T-helper 1 cell treated with Interleukin-12 subunit alpha and Interleukin-12 subunit beta and Interleukin-4 antibody, amounts not matched to agents 30 μg/mL and 1 μg/mL, for 36 hours (primary cell): ENCODE measurements at regions not wholly inside any gene's neighbourhood (a gene's known extent, or its start where the extent isn't known, plus 50 kb on each side); places are given as distances from the start of the nearest gene placed in this dataset.
"Not testable (repeated sequence)": the region's sequence is repeated elsewhere in the genome, so short reads cannot be mapped to it uniquely, and the experiment has no call there.

Experiments
- H3K27ac Mint-ChIP-seq: one replicate; pipeline ENCODE4 v1.8.0; 2021; ENCODE audit warnings: mild to moderate bottlenecking, mixed read lengths
- H3K27me3 Mint-ChIP-seq: one replicate; pipeline ENCODE4 v1.8.0; 2021; ENCODE audit warnings: low read depth, mixed read lengths
- H3K36me3 Mint-ChIP-seq: one replicate; pipeline ENCODE4 v1.8.0; 2021; ENCODE audit warnings: low read depth, mixed read lengths
- H3K4me1 Mint-ChIP-seq: one replicate; pipeline ENCODE4 v1.8.0; 2021; ENCODE audit warnings: low read depth, mixed read lengths
- H3K4me3 Mint-ChIP-seq: one replicate; pipeline ENCODE4 v1.8.0; 2021; ENCODE audit warnings: mild to moderate bottlenecking, moderate library complexity, mixed read lengths
- H3K9me3 Mint-ChIP-seq: one replicate; pipeline ENCODE4 v1.8.0; 2021; ENCODE audit warnings: mixed read lengths

DNA sequence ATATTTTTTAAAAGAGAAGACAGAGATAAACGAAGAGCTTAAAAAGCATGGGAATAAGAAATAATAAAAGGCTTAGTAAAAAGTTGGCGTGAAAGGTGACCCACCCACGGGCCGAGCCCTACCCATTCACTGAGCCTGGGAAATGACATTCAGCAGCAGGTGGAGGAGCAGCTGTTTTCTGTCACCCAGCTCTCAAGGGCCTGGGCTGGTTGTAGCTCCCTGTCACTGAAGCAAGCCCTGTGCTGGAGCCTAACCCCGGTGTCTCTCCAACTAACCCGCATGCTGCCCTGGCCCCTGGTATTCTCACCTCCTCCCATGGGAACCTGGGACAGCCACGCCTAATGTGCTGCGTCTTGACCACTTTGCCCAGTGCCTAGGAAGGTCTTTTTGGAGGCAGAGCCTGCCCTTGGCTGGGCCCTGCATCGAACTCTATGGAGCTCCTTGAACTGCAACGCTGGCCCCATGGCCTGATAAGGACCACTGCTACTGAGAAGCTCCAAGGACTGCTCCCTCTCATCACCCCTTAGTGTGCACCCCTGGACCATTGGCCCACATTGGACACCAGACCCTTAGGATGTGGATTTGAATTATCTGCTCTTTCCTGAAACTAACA lies 68.8 kb upstream of the IYD start:
- peaks cover 2% of the 10 kb centered on the region for H3K4me1 Mint-ChIP-seq
- peaks cover 9% of the 10 kb centered on the region for H3K27me3 Mint-ChIP-seq
- no peak overlapping the region for H3K27ac Mint-ChIP-seq
- no peak overlapping the region for H3K4me3 Mint-ChIP-seq
- no peaks in the 10 kb centered on the region for H3K36me3 Mint-ChIP-seq
- H3K9me3 Mint-ChIP-seq: peaks cover 8% of the 10 kb centered on the region

DNA sequence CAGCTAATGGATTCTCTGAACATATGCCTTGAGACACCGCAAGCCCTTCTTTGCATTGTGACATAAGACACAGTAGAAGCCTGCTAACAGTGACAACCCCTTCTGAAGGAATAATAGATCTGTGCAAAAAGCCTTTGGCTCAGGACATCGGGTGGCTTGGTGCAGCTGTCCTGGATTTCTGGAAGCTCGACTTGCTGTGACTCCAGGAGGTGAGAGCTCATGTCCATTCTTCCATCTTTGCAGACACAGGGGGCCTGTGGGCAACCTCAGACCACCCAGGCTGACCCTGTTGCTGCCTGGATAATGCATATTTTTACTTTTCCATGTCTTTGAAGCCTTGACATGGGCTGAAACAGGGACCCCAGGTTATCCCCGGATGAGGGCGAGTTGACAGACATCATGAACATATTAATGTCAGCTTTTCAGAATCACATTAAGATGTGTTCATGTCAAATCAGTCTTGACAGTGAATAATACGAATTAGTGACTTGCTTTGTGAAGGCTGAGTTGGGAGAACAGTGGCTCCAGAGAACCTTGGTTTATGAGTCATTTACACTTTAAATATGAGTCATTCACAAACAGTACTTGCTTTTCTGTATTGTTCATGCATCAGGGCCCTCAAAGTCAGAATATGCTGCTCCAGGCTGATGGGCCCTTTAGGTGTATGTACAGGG lies 66.8 kb upstream of the IYD start:
- Mint-ChIP-seq H3K36me3 (no peaks in the 10 kb centered on the region), H3K9me3 (peaks cover 8% of the 10 kb centered on the region), H3K27ac (no peak overlapping the region), H3K27me3 (peaks cover 17% of the 10 kb centered on the region), H3K4me1 (peaks cover 2% of the 10 kb centered on the region), H3K4me3 (no peak overlapping the region)

DNA sequence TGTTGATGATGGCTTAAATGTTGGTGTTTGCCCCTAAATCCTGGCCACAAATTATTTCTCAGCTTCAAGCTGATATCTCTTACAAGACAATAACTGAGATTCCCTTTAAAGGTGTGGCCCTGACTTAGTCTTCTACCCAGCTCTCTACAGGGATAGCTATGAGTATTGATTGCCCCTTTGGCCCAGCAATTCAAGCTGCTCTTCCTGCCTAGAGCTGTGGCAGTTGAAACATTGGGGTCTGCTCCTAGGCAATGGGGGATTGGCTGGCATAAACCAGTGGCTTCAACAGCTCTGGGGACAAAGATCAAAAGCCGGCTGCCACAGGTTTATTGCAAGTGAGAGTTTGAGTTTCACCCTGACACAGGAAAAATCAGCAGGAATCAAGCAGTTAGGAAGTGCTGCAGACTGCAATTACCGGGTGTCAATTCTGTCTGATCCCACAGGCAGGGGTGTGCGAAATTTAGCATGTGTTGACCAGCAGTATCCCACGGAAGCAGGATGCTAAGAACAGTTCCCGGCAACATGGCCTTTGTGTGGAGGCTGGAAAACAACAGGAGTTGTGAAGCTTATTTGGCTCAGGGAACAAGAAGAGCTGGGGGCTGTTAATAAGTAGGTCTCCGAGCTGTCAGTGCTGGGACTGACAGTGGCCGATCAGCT lies 66.2 kb upstream of the IYD start:
- no peak overlapping the region for H3K27ac Mint-ChIP-seq

DNA sequence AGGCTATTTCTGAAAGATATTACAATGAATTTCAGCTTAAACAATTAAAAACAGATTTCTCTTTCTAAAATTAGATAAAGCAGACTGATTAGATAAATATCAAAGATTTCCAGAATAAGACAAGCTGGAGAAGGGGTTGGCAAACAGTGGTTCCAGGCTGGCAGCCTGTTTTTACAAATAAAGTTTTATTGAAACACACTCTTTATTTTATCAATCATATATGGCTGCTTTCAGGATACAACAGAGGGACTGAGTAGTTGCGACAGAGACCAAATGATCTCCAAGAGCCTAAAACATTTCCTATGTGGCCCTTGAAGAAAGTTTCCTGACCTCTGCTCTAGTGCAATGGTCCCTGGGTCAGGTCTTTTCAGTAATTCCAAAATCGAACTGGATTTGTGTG lies 65.6 kb upstream of the IYD start:
- H3K27ac Mint-ChIP-seq: no peak overlapping the region
- peaks cover 14% of the 10 kb centered on the region for H3K27me3 Mint-ChIP-seq
- H3K36me3 Mint-ChIP-seq: no peaks in the 10 kb centered on the region
- no peaks in the 10 kb centered on the region for H3K9me3 Mint-ChIP-seq
- no peak overlapping the region for H3K4me3 Mint-ChIP-seq
- peaks cover 2% of the 10 kb centered on the region for H3K4me1 Mint-ChIP-seq

More for the DNA sequence above, 66.2 kb upstream of the IYD start:
- Mint-ChIP-seq H3K27me3 (peaks cover 18% of the 10 kb centered on the region), H3K4me1 (peaks cover 2% of the 10 kb centered on the region), H3K9me3 (peaks cover 6% of the 10 kb centered on the region), H3K4me3 (no peak overlapping the region), H3K36me3 (no peaks in the 10 kb centered on the region)

DNA sequence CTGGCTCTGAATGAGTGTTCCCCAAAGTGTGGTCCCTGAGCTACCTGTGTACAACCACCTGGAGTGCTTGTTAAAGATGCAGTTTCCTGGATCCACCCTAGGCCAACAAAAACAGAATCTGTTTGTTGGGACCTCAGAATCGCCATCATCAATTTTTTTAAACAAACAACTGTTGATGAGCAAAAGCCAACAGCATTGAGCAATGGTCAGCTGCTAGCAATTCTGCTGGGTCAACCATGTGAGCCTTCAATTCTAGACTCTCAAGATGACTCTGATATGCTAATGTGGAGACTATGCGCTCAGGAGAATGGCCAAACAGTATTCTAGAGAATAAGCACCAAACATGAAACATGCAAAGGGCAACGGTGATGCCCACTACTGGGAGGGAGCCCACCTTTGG lies 64.4 kb upstream of the IYD start:
- Mint-ChIP-seq H3K9me3 (no peaks in the 10 kb centered on the region), H3K27me3 (peaks cover 14% of the 10 kb centered on the region)

DNA sequence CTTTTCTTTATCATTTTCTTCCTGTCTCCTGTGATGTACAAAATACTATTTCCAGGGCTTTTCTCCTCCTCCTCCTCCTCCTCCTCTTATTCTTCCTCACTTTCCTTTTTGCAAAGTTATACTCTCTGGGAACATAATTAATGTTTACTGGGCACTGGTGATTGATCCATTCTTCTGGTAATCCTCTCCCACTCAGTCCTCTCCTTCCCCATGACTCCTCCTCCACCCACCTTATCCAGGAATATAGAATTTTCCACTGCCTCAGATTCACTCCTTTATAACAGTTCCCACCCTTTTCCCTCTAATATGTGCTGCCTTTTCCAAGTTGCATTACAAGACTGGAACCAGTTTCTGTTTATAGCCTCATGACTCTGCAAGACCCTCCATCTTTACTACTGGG lies 62.5 kb upstream of the IYD start:
- H3K4me3 Mint-ChIP-seq: no peak overlapping the region
- peaks cover 3% of the 10 kb centered on the region for H3K4me1 Mint-ChIP-seq
- H3K27me3 Mint-ChIP-seq: peaks cover 14% of the 10 kb centered on the region
- no peaks in the 10 kb centered on the region for H3K9me3 Mint-ChIP-seq
- no peaks in the 10 kb centered on the region for H3K36me3 Mint-ChIP-seq
- no peak overlapping the region for H3K27ac Mint-ChIP-seq

More for the DNA sequence above, 64.4 kb upstream of the IYD start:
- H3K4me3 Mint-ChIP-seq: no peak overlapping the region
- H3K4me1 Mint-ChIP-seq: peaks cover 2% of the 10 kb centered on the region
- no peak overlapping the region for H3K27ac Mint-ChIP-seq
- H3K36me3 Mint-ChIP-seq: no peaks in the 10 kb centered on the region

DNA sequence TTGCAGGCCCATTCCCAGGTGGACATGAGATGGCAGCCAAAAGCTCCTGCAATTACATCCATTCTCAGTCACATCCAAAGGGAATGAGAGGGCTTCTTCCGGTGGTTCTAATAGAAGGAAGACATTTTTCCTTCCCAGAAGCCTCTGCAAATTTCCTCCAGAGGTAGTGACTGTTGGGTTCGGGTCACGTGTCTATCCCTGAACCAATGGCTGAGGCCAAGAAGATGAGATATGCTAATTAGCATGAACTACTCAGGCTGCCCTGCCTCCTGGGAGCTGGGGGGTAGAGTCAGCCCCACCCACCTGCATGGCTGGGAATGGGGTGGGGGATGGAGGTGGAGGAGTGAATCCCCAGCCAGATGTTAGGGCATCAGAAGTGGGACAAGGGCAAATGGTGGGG lies 61.3 kb upstream of the IYD start:
- Mint-ChIP-seq H3K27ac (no peak overlapping the region), H3K36me3 (no peaks in the 10 kb centered on the region), H3K27me3 (peaks cover 14% of the 10 kb centered on the region), H3K4me1 (peaks cover 1% of the 10 kb centered on the region), H3K4me3 (no peak overlapping the region), H3K9me3 (no peaks in the 10 kb centered on the region)

DNA sequence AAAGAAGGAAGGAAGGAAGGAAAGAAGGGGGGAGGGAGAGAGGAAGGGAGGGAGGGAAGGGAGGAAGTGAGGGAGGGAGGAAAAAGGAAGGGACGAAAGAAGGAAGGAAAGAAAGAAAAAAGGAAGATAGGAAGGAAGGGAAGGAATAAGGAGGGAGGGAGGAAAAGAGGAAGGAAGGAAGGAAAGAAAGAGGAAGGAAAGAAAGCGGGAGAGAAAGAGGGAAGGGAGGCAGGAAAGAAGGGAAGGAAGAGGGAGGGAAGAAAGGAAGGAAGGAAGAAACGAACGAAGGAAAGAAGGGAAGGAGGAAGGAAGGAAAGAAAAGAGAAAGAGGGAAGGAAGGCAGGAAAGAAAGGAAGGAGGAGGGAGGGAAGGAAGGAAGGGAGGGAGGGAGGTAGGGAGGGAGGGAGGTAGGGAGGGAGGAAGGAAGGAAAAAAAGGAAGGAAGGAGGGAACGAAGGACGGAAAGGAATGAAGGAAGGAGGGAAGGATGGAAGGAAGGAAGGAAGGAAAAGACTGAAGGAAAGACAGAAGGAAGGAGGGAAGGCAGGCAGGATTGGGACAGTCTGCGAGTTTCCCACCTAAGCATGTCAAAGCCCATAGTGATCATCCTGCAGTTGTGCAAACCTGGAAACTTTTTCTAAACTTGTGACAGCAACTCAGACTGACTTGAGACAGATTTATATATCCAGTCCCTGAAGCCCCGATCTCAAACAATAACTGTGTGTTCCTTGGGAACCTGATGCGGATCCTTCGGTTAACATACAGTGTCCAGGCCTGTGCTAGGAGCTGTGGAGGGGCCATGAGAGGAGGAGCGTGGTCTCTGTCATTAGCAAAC lies 59.8 kb upstream of the IYD start:
- Mint-ChIP-seq H3K4me3 (no peak overlapping the region), H3K27me3 (peaks cover 23% of the 10 kb centered on the region), H3K36me3 (no peaks in the 10 kb centered on the region), H3K9me3 (no peaks in the 10 kb centered on the region), H3K27ac (no peak overlapping the region), H3K4me1 (peaks cover 1% of the 10 kb centered on the region)

DNA sequence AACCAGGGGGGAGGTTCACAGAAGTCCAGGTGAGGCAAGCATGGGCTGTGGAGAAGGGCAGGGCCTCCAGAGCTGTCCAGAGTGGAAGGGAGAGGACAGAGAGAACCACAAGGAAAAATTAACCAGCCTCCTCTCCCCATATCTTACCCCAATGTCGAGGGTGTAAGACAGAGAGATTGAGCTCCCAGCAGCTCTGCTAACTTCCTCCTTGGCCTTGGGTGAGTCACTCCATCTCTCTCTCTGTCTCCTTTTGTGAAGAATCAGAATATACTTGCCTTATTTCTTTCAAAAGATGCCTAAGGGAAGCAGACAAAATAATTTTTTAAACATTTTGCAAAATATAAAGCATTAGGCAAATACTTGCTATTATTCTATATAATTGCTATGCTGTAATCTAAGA lies 58.3 kb upstream of the IYD start:
- Mint-ChIP-seq H3K27me3 (peaks cover 18% of the 10 kb centered on the region), H3K4me1 (peaks cover 1% of the 10 kb centered on the region)

DNA sequence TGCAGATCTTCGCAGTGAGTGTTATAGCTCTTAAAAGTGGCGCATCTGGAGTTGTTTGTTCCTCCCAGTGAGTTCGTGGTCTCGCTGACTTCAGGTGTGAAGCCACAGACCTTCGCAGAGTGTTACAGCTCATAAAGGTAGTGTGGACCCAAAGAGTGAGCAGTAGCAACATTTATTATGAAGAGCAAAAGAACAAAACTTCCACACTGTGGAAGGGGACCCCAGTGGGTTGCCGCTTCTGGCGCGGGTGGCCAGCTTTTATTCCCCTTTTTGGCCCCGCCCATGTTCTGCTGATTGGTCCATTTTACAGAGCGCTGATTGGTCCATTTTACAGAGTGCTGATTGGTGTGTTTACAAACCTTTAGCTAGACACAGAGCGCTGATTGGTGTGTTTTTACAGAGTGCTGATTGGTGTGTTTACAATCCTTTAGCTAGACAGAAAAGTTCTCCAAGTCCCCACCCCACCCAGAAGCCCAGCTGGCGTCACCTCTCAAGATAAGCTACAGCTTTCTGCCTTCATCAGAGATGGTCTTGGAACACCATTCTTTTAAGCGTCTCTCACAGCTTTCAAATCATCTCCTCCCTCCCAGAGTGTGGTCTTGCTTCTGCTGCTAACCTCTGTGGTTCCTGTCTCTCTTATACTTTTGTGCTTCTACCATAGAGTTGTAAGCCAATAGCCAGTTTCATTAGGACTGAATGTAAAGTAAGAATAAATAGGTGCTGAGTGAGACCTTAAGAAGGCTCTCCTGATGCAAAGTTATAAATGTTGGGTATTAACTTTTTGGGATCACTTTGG lies 57.5 kb upstream of the IYD start:
- not testable (repeated sequence) for H3K9me3 Mint-ChIP-seq, H3K36me3 Mint-ChIP-seq, H3K4me3 Mint-ChIP-seq, H3K4me1 Mint-ChIP-seq
- Mint-ChIP-seq H3K27me3 (peaks cover 15% of the 10 kb centered on the region), H3K27ac (peak overlapping the region; percentile 15)

More for the DNA sequence above, 58.3 kb upstream of the IYD start:
- Mint-ChIP-seq H3K27ac (no peak overlapping the region), H3K9me3 (no peaks in the 10 kb centered on the region), H3K4me3 (no peak overlapping the region), H3K36me3 (no peaks in the 10 kb centered on the region)

DNA sequence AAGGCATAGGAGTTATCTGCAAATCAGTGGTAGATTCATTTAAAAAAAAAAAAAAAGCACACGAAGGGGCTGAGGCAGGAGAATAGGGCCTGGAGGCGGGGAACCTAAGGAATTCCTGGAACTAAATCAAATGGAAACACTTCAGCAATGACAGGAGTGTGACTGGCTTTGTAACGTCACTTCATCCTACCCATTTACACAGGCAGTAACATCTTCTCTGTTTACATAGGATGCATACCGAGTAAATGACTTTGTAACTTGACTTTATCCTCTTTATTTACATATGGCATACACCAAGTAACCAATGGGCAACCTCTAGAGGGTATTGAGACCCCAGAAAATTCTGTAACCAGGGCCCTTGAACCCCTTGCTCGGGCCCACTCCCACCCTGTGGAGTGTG lies 56.4 kb upstream of the IYD start:
- no peak overlapping the region for H3K27ac Mint-ChIP-seq
- no peaks in the 10 kb centered on the region for H3K9me3 Mint-ChIP-seq
- H3K36me3 Mint-ChIP-seq: no peaks in the 10 kb centered on the region
- peaks cover 9% of the 10 kb centered on the region for H3K27me3 Mint-ChIP-seq
- peaks cover 1% of the 10 kb centered on the region for H3K4me1 Mint-ChIP-seq
- H3K4me3 Mint-ChIP-seq: no peak overlapping the region

DNA sequence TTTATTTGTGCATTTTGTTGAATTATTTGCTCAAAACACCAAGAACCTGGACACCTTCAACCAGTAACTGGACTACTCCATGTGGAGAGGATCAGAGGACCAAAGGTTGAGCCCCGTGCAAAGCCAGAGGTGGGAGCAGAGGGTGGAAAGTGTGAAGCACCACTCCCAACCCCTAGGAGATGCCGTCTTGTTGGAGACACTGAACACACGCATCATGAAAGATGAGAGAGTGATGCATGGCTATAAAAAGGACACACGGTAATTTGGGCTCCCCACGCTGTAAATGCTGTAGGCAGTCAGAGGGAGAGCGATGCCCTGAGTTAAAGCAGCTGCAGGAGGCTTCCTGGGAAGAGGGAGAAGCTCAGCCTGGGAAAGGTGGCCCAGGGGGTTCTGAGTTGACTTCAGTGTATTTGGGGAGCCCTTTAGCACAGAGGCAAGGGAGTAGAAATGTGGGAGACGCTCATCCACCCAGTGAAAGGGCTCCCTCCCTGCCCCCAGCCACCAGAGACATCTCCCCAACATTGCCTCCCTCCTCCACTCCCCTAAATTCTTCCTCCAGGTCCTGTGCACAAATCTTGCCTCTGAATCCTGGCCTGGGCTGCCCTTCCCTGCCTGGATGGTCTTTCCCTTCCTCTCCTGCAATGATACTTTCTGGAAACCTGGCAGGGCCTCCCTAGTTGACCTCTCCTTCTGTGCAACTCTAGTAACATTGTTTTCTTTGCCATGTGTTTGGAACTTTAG lies 55.8 kb upstream of the IYD start:
- peaks cover 9% of the 10 kb centered on the region for H3K27me3 Mint-ChIP-seq
- H3K36me3 Mint-ChIP-seq: no peaks in the 10 kb centered on the region
- H3K9me3 Mint-ChIP-seq: no peaks in the 10 kb centered on the region
- H3K4me1 Mint-ChIP-seq: peaks cover 1% of the 10 kb centered on the region
- no peak overlapping the region for H3K27ac Mint-ChIP-seq
- H3K4me3 Mint-ChIP-seq: no peak overlapping the region

DNA sequence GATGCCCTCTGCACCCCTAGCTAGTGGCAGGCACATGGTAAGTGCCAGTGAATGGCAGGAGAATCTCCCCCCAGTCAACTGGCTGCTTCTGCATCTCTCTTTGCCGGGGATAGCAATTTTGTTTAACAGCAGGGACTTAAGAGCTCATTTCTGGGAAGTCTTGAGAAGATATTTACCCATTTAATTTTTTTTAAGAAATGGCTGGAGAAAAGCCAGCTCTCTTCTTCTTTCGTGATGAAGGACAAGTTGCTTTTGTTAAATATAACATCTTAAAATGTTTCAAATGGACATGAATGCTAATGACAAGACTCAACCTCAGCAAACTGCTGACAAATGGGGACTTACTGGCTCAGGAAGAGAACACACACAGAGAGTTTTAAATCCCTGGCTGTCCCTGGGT lies 55.0 kb upstream of the IYD start:
- H3K36me3 Mint-ChIP-seq: no peaks in the 10 kb centered on the region
- no peak overlapping the region for H3K4me3 Mint-ChIP-seq
- peaks cover 1% of the 10 kb centered on the region for H3K4me1 Mint-ChIP-seq
- H3K27me3 Mint-ChIP-seq: peaks cover 9% of the 10 kb centered on the region
- H3K9me3 Mint-ChIP-seq: no peaks in the 10 kb centered on the region
- H3K27ac Mint-ChIP-seq: no peak overlapping the region
